Activated CD8-positive, alpha-beta memory T cell treated with anti-CD3 and anti-CD28 coated beads, Interleukin-2, amount 50 U/mL, for 4 hours (primary cell): ENCODE measurements at regions not wholly inside any gene's neighbourhood (a gene's known extent, or its start where the extent isn't known, plus 50 kb on each side); places are given as distances from the start of the nearest gene placed in this dataset.

Experiments used
- DNase-seq: peaks from one replicate; pipeline ENCODE4 v3.0.0-alpha.2; 2020

DNA sequence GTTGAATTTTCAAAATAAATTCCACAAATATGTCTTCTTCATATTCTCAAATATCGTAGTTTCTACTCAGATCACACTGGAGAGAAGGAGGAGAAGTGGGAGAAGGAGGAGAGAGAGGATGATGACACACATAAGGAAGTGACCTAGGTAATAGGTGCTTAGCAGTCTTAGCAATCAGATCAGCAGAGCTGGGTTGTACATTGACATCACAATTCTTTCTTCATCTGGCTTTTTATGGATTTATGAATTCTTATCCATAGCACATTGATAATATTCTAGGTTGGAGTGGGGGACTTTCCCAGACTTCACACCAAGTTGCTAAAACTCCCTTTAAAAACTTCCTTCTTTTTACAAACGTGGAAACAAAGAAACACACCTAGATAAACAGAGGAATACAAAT is 86.9 kb downstream of the FGF9 start:
- DNase-seq: no peak

- DNase-seq: no peak
These were observed 87.6 kb downstream of the FGF9 start for GRCh38 chr13:21758441-21758840.

- no peak for DNase-seq
These were observed 88.6 kb downstream of the FGF9 start for GRCh38 chr13:21759463-21759862.

DNA sequence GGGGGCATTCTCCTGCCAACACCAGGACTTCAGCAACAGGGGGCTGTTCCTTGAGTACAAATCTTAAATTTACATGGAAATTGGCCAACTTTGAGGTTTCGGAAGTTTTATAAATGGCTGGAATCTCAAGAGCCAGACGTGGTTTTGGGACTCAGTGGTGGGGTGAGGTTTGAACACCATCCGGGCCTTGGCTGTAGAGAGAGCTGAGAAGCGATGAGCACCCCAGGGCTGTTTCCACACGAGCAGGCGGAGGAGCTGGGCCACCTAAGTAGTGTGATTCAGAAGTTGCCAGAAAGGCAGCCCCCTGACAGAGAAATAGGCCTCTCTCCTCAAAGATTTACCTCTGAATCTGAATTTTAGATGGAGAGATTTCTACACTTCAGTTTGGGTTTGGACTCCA is 89.0 kb downstream of the FGF9 start:
- no peak for DNase-seq

- no peak for DNase-seq
These were observed 90.9 kb downstream of the FGF9 start for GRCh38 chr13:21761770-21762169.

GRCh38 chr13:21762512-21762911 is 91.6 kb downstream of the FGF9 start:
- DNase-seq: no peak

DNA sequence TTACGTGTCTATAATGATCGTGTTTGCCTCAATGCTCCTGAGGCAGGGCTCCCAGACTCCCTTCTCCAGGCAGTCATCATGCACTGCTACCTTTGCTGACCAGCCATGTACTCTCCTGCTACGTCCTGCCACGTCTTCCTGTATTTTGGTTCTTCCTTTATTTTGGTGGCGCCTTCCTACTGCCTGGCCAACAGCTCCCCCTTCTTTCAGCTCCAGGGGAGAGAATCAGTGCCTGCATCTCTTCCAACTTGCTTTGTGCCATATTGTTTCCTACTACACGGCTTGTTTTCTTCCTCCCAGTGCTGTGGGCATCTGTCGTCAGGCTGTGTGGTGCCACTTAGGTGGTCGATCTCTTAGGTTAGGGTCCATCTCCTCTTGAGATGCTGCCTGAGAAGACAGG is 96.2 kb downstream of the FGF9 start:
- no peak for DNase-seq

- no peak for DNase-seq
These were observed 100.2 kb downstream of the FGF9 start for GRCh38 chr13:21771075-21771474.

DNA sequence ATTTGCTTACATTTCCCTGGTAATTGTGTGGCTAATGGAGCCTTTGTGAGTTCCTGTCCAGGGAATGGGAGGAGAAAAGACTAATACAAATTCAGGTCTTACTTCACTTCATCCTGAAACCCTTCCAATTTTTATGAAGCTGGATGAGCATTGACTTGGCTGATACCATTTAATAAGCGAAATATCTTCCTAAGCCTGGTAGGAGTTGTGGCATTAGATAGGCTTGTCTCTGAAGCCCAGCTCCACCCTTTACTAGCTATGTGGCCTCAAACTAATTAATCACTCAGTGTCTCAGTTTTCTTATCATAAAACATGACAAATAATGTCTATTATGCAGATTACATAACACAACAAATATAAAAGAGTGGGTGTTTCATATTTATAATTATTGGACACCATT is 106.3 kb downstream of the FGF9 start:
- DNase-seq: no peak

GRCh38 chr13:21777813-21778212 is 106.9 kb downstream of the FGF9 start:
- no peak for DNase-seq

DNA sequence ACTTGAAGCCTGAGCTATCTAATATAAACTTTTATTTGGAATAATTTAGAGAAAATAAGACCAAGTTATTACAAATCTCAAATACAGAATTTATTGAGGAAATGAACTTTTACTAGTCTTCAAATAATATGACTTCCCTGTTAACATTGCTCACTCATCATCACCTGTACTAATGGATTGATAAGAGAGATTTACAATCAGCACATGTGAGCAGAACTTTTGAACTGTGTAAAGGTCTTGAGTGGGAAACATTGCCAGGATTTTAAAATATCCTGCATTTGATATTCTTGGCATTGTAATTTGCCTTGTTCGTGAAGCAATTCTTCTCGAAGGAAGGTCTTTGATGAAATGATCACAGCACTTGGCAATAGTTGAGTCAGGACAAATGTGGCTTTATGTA is 111.9 kb downstream of the FGF9 start:
- DNase-seq: no peak

- DNase-seq: no peak
These were observed 115.1 kb downstream of the FGF9 start for GRCh38 chr13:21785990-21786389.

DNA sequence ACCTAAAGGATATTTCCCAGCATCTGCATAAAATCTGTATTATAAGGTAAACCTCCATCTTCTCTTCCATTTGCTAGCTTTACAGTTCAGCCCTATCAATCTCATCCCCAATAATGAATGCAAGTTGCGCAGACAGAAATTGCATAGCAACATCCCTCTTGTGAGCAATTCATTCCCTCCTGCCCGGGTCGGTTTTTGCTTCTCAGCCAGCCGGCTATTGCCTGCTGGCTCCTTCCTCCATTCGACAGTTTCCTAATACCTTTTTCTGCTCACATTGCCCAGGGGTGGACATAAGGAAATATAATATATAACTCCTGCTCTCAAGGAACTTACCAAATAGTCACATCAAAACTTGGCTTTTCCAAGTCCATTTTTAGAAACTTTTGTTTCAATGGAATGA is 125.2 kb downstream of the FGF9 start:
- no peak for DNase-seq

DNA sequence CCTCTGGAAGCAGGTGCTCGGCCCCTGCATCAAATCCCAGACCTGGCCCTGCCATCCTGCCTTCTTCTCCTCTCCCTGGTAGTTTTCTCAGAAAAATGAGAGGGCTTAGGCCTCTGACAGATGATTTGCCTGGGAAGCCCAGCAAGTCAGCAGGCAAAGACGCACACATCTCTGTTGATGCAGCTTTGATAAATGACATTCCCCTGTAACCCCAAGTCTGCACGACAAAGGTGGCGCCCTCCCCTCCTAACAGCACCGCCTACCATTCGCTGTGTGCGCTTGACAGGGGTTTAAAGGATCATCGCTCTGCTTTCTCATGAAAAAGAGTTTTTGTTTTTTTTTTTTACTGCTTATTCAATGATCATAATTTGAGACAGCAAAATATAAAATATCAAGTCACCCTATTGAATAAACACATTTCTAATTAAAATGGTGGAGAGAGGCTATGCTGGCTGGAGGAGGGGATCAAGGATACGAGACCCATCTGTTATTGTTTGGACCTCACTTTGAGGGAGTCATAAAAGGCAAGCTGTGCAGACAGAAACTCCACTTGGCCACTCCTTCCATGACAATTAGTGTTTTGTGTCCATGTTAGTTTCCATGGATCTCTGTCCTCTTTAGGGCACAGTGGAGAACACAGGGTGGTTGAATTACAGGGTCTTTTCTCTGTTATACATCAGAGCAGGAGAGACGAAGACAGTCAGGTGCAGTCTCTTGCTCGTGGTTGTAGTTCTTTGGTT is 126.1 kb downstream of the FGF9 start:
- no peak for DNase-seq

DNA sequence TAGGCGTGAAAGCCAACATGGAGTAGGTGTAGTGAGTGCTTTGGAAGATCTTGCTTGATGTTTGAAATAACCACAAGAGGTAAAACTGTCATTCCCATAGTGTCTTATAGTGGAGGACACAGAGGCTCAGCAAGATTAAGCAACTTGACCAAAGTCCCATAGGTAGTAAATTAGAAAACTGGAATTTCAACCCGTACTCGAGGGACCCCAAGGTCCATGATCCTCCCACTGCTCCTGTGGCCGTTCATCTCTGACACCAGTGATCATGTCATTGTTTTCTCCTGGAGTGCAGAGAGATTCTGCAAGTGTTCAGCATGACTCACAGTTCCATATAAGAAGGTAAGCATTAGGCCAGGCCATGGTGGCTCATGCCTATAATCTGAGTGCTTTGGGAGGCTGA is 126.9 kb downstream of the FGF9 start:
- no peak for DNase-seq

DNA sequence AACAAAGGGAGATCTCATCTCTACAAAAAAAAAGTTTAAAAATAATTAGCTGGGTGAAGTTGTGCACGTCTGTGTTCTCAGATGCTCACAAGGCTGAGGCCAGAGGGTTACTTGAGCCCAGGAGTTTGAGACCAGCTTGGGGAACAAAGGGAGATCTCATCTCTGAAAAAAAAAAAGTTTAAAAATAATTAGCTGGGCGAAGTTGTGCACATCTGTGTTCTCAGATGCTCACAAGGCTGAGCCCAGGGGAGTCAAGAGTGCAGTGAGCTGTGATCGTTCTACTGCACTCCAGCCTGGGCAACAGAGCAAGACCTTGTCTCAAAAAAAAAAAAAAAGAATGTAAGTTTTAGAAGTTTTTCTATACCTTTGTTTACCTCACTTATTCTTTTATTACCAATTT is 127.3 kb downstream of the FGF9 start:
- DNase-seq: no peak

DNA sequence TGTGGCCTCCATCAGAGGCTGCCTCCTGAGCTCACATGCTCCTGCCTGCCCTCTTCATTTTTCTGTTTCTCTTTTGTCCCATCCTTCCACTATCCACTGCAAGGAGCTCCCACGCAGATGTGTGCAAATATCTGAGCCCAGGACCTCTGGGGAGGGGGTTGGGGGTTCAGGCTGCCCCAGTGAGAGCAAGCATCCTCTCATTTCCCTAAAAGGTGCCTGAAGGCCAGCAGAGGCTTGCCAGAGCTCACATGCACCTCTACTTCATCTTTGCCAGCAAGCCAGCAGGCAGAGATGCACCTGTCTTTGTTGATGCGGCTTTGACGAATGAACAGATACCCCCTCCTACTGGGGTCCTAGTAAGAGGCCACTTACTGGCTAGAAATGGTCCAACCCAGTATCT is 128.8 kb downstream of the FGF9 start:
- no peak for DNase-seq

DNA sequence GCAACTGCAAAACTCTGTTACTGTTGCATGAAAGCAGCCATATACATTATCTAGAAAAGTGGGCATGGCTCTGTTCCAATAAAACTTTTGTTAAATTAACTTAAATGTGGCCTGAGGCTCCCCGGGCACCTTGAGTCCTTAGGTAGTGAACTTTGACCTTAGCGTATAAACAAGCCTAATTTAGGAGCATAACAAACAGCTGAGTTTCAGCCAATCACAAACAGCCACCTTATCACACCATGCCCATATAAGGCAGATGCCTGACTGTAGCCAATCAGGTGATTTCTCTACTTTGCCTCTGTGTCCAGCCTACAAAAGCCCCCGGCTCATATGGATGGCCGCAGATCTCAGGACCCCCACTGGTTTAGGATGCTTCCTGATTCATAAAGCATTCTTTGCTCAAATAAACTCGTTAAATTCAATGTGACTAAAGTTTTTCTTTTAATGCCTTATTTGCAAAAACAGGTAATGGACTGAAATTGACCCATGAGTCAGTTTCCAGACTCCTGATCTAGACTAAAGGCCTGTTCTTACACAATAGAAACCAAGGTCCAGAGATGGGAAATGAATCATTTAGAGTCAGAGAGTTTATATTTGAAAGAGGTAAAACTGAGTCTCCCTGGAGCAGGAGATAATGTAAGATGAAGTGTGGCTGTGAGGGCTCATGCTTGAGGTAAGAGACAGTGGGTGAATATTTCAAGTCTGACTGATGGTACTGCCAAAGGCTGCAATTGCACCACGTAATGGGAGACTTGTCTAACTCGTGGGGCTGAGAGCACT is 130.2 kb downstream of the FGF9 start:
- no peak for DNase-seq

GRCh38 chr13:21805733-21806132 is 134.9 kb downstream of the FGF9 start:
- DNase-seq: no peak

GRCh38 chr13:21812192-21812626 is 141.3 kb downstream of the FGF9 start:
- DNase-seq: no peak

DNA sequence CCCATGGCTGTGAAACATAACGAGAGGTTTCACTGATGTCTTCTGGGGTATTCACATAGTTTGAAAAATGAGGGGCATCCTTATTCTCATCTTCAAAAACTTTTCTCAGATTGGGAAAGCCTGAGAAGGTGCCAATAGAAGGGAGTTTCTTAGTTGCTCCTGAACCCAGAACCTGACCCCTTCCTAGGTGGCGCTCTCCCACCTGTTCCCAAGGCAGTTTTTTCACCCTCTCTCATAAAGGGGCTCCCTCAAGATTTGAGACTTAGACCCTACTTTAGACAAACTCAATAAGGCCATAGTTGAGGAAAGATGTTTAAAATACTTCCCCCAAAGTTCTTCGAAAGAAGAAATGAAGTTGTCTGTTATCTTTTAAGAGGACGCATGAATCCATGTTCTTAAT is 142.2 kb downstream of the FGF9 start:
- DNase-seq: no peak

DNA sequence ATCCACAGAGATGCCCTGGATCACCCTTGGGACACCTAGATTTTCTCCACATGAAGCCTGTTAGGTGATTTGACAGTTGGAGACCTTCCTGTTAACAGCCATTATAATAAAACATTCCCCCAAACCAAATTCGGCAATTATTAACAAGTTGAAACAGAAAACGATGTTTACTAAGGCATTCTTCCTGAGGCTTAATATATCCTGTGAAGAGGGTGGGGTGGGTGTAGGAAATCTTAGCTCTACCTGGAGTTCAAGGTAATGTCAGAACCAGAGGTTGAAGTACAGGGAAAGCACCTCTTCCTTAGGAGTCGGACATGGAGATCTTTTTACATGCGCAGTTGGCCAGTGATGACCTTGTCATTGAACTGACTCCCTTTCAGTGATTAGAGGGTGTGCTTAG is 143.0 kb downstream of the FGF9 start:
- no peak for DNase-seq

GRCh38 chr13:21814604-21815003 is 143.7 kb downstream of the FGF9 start:
- no peak for DNase-seq

DNA sequence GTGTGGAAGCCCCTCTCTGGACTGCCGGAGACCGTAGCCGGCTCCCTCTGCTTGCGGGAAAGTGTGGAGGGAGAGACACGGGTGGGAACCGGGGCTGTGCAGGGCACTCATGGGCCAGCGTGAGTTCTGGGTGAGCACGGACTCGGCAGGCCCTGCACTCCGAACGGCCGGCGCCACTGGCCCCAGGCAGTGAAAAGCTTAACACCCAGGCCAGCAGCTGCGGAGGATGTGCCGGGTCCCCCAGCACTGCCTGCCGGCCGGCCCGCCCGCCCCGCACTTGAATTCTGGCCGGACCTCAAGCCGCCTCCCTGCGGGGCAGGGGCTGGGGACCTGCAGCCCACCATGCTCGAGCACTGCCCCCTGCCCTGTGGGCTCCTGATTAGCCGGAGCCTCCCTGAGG is 147.0 kb downstream of the FGF9 start:
- DNase-seq: no peak

GRCh38 chr13:21822029-21822428 is 151.2 kb downstream of the FGF9 start:
- no peak for DNase-seq
